SK-N-SH treated with all-trans-retinoic acid at 6 μM for 48 hours (cell line): ENCODE measurements at regions not wholly inside any gene's neighbourhood (a gene's known extent, or its start where the extent isn't known, plus 50 kb on each side); places are given as distances from the start of the nearest gene placed in this dataset.

ENCODE experiments used
- ATAC-seq: fragments of 200-7000 bp; cut with Tn5 transposase; 3 replicates; pipeline ENCODE4 v1.9.1; 2020; ENCODE audit warnings: mild to moderate bottlenecking, moderate library complexity
- ARNTL ChIP-seq: fragments of 450-650 bp; formaldehyde crosslinking; IDR thresholded peaks from 2 replicates; pipeline ENCODE4 v1.5.0; 2020; ENCODE audit warnings: low read depth, mild to moderate bottlenecking, moderate library complexity, borderline replicate concordance
- BACH2 ChIP-seq: fragments of 250-450 bp; sonication (Bioruptor Pico); IDR thresholded peaks from 2 replicates; pipeline ENCODE4 v1.9.0; 2021; ENCODE audit warnings: mild to moderate bottlenecking, borderline replicate concordance
- CSDC2 ChIP-seq: fragments of 250-450 bp; sonication (Bioruptor Pico); IDR thresholded peaks from 2 replicates; pipeline ENCODE4 v1.5.0; 2020; ENCODE audit warnings: mild to moderate bottlenecking, moderate library complexity
- ESRRG ChIP-seq: fragments of 250-450 bp; sonication (Bioruptor Pico); IDR thresholded peaks from 2 replicates; pipeline ENCODE4 v1.6.1; 2021; ENCODE audit warnings: mild to moderate bottlenecking
- GLIS3 ChIP-seq: fragments of 250-450 bp; sonication (Bioruptor Pico); IDR thresholded peaks from 2 replicates; pipeline ENCODE4 v1.5.0; 2020; ENCODE audit warnings: mild to moderate bottlenecking, moderate library complexity
- ISL1 ChIP-seq: fragments of 250-450 bp; sonication (Bioruptor Pico); IDR thresholded peaks from 2 replicates; pipeline ENCODE4 v2.1.2; 2022; ENCODE audit warnings: mild to moderate bottlenecking, moderate library complexity
- OSR1 ChIP-seq: fragments of 250-450 bp; sonication (Bioruptor Pico); IDR thresholded peaks from 2 replicates; pipeline ENCODE4 v1.8.0; 2022; ENCODE audit warnings: moderate library complexity, mild to moderate bottlenecking, inconsistent platforms
- RARB ChIP-seq: fragments of 250-450 bp; sonication (Bioruptor Pico); IDR thresholded peaks from 2 replicates; pipeline ENCODE4 v1.8.0; 2021; ENCODE audit warnings: mild to moderate bottlenecking, moderate library complexity
- SNAI2 ChIP-seq: fragments of 250-450 bp; sonication (Bioruptor Pico); IDR thresholded peaks from 2 replicates; pipeline ENCODE4 v1.5.0; 2020; ENCODE audit warnings: mild to moderate bottlenecking, moderate library complexity
- TCF4 ChIP-seq: fragments of 250-450 bp; sonication (Bioruptor Pico); IDR thresholded peaks from 2 replicates; pipeline ENCODE4 v1.8.0; 2021; ENCODE audit warnings: mild to moderate bottlenecking, moderate library complexity, borderline replicate concordance
- TOX ChIP-seq: fragments of 250-450 bp; sonication (Bioruptor Pico); IDR thresholded peaks from 2 replicates; pipeline ENCODE4 v1.8.0; 2021; ENCODE audit warnings: mild to moderate bottlenecking, moderate library complexity, borderline replicate concordance
- ZC3H10 ChIP-seq: fragments of 250-450 bp; sonication (Bioruptor Pico); IDR thresholded peaks from 2 replicates; pipeline ENCODE4 v1.5.1; 2021; ENCODE audit warnings: mild to moderate bottlenecking, moderate library complexity
- ZFP3 ChIP-seq: fragments of 250-450 bp; sonication (Bioruptor Pico); IDR thresholded peaks from 2 replicates; pipeline ENCODE4 v1.5.0; 2020; ENCODE audit warnings: mild to moderate bottlenecking, moderate library complexity
- ZFP30 ChIP-seq: fragments of 450-650 bp; formaldehyde crosslinking; IDR thresholded peaks from 2 replicates; pipeline ENCODE4 v1.5.0; 2022; ENCODE audit warnings: mild to moderate bottlenecking, moderate library complexity
- ZNF565 ChIP-seq: fragments of 450-650 bp; formaldehyde crosslinking; conservative IDR thresholded peaks from 2 replicates; pipeline ENCODE4 v1.5.0; 2020; ENCODE audit warnings: low read depth, mild to moderate bottlenecking, moderate library complexity
- ZNF70 ChIP-seq: fragments of 450-650 bp; formaldehyde crosslinking; IDR thresholded peaks from 2 replicates; pipeline ENCODE4 v1.5.0; 2020; ENCODE audit warnings: mild to moderate bottlenecking, moderate library complexity
- ZNF8 ChIP-seq: fragments of 450-650 bp; formaldehyde crosslinking; IDR thresholded peaks from 2 replicates; pipeline ENCODE4 v1.5.0; 2020; ENCODE audit warnings: mild to moderate bottlenecking, moderate library complexity
- TF ChIP-seq, protein P1 (sequence below): fragments of 250-450 bp; sonication (Bioruptor Pico); IDR thresholded peaks from 2 replicates; pipeline ENCODE4 v1.5.1; 2021; ENCODE audit warnings: mild to moderate bottlenecking, moderate library complexity
- TF ChIP-seq, protein P2 (sequence below): fragments of 250-450 bp; sonication (Bioruptor Pico); IDR thresholded peaks from 2 replicates; pipeline ENCODE4 v1.5.1; 2020; ENCODE audit warnings: low read depth, mild to moderate bottlenecking, moderate library complexity
- TF ChIP-seq, protein P3 (sequence below): fragments of 250-450 bp; sonication (Bioruptor Pico); IDR thresholded peaks from 2 replicates; pipeline ENCODE4 v1.8.0; 2021; ENCODE audit warnings: low read depth, mild to moderate bottlenecking, moderate library complexity, borderline replicate concordance
- TF ChIP-seq, protein P4 (sequence below): fragments of 250-450 bp; sonication (Bioruptor Pico); IDR thresholded peaks from 2 replicates; pipeline ENCODE4 v1.5.0; 2020; ENCODE audit warnings: mild to moderate bottlenecking, moderate library complexity

DNA sequence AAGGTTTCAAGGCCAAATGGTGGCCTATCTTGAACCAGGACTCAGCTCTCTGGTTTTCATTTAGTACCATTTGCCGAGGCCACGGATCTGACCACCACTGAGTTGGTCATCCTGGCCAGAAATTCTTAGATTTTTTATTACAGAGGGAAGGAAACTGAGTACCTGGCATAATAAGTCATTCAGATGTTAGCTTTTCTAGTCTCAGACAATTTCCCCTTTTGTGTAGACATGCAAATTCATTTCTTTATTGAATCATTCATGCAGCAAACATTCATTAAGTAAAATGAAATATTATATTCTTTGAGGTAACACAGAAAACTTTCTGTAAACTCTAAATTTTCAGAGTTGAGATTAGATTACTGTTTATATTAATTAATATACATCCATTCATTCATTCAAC is 223.7 kb downstream of the PDCD6IP start (continued):
- TF ChIP-seq, protein P1, sequence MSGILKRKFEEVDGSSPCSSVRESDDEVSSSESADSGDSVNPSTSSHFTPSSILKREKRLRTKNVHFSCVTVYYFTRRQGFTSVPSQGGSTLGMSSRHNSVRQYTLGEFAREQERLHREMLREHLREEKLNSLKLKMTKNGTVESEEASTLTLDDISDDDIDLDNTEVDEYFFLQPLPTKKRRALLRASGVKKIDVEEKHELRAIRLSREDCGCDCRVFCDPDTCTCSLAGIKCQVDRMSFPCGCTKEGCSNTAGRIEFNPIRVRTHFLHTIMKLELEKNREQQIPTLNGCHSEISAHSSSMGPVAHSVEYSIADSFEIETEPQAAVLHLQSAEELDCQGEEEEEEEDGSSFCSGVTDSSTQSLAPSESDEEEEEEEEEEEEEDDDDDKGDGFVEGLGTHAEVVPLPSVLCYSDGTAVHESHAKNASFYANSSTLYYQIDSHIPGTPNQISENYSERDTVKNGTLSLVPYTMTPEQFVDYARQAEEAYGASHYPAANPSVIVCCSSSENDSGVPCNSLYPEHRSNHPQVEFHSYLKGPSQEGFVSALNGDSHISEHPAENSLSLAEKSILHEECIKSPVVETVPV, result no peak
- TF ChIP-seq ARNTL (no peak), RARB (CRISPR knock-in tag) (no peak), CSDC2 (no peak), GLIS3 (CRISPR knock-in tag) (no peak), ESRRG (CRISPR knock-in tag) (no peak), TCF4 (CRISPR knock-in tag) (no peak), TOX (CRISPR knock-in tag) (no peak)
- TF ChIP-seq, protein P2, sequence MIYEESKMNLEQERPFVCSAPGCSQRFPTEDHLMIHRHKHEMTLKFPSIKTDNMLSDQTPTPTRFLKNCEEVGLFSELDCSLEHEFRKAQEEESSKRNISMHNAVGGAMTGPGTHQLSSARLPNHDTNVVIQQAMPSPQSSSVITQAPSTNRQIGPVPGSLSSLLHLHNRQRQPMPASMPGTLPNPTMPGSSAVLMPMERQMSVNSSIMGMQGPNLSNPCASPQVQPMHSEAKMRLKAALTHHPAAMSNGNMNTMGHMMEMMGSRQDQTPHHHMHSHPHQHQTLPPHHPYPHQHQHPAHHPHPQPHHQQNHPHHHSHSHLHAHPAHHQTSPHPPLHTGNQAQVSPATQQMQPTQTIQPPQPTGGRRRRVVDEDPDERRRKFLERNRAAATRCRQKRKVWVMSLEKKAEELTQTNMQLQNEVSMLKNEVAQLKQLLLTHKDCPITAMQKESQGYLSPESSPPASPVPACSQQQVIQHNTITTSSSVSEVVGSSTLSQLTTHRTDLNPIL (CRISPR knock-in tag), result no peak

DNA sequence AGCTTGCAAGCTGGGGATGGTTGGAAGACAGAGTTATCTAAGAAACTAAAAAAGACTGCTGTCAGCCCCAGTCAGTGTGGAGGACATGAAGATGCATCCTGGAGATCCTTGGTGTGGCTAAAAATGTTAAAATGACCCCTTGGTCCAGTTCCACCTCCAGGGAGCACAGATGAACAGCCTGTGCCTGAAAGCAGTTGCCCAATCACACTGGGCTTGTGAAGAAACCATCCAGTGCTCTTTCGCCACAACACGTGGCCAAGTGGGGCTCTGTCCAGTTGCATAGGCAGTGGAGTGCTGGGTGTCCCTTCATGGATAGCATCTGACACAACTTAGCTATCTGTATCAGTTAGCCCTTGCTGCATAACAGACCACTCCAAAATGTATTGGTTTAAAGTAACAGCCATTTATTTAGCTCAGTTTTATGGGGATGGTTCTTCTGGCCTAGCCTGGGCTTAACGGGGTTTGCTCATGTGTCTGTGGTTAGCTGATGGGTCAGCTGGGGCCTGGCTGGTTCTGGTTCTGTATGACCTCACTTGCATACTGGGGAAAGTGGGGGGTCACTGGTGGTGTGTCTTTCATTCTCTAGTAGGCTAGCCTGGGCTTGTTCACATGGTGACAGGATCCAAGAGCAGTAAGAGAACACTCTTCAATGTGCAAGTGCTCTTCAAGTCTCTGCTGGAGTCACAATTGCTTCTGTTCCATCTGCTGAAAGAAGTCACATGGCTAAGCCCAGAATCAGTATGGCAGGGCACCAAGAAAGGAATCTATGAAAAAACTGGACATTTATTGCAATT is 226.2 kb downstream of the PDCD6IP start:
- ATAC-seq, result no peak
- TF ChIP-seq ZFP30 (CRISPR knock-in tag), result no peak
- TF ChIP-seq ZNF70 (CRISPR knock-in tag), result no peak
- no peak for TF ChIP-seq ISL1 (CRISPR knock-in tag)
- no peak for TF ChIP-seq BACH2
- no peak for TF ChIP-seq ZC3H10 (CRISPR knock-in tag)
- no peak for TF ChIP-seq TCF4 (CRISPR knock-in tag)

DNA sequence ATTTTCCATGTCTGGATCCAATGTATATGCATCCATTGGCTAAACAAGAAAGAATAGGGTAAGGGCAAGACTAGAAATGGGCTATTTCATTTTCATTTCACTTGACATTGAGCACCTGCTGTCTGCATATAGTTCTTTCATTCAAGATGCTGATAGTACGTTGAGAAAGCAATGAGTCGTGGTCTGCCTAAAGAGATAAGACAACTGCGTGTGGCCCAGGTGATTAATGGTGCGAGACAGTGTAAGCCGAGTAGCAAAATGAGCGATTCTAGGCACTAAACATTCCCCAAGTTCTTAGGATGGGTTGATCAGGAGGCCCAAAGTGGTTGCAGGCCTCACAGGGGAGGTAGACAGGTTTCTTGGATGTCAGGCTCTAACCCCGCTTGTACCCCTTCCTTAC is 235.4 kb downstream of the PDCD6IP start:
- TF ChIP-seq OSR1 (no peak), ZFP30 (CRISPR knock-in tag) (no peak), ISL1 (CRISPR knock-in tag) (no peak), ZNF565 (no peak)
- no peak for ATAC-seq

DNA sequence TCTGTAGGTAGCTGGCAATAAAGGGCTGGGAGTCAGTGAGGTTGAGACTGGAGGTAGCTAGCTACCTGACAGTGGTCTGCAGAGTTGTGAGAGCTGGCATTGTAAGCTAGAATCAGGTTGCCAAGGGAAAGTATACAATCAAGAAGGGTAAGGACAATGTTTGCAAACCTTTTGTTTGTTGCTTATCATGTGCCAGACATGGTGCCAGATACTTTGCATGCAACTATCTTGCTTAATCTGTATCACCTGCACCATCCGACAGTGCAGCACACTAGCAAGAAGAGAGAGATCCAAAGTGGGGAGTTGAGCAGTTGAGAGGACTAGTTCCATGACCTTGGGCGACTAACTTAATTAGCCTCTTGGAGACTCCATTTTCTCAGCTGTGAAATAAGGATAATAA is 236.4 kb downstream of the PDCD6IP start:
- ATAC-seq, result no peak
- TF ChIP-seq ZNF8 (no peak), ZFP30 (CRISPR knock-in tag) (no peak), ZFP3 (CRISPR knock-in tag) (no peak), ISL1 (CRISPR knock-in tag) (no peak), ZNF565 (no peak), OSR1 (no peak), SNAI2 (CRISPR knock-in tag) (no peak), ESRRG (CRISPR knock-in tag) (no peak)
- TF ChIP-seq, protein P3, sequence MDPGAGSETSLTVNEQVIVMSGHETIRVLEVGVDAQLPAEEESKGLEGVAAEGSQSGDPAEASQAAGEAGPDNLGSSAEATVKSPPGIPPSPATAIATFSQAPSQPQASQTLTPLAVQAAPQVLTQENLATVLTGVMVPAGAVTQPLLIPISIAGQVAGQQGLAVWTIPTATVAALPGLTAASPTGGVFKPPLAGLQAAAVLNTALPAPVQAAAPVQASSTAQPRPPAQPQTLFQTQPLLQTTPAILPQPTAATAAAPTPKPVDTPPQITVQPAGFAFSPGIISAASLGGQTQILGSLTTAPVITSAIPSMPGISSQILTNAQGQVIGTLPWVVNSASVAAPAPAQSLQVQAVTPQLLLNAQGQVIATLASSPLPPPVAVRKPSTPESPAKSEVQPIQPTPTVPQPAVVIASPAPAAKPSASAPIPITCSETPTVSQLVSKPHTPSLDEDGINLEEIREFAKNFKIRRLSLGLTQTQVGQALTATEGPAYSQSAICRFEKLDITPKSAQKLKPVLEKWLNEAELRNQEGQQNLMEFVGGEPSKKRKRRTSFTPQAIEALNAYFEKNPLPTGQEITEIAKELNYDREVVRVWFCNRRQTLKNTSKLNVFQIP (CRISPR knock-in tag), result no peak
- TF ChIP-seq, protein P2 (CRISPR knock-in tag), result no peak
- TF ChIP-seq, protein P1, result no peak
- TF ChIP-seq, protein P4, sequence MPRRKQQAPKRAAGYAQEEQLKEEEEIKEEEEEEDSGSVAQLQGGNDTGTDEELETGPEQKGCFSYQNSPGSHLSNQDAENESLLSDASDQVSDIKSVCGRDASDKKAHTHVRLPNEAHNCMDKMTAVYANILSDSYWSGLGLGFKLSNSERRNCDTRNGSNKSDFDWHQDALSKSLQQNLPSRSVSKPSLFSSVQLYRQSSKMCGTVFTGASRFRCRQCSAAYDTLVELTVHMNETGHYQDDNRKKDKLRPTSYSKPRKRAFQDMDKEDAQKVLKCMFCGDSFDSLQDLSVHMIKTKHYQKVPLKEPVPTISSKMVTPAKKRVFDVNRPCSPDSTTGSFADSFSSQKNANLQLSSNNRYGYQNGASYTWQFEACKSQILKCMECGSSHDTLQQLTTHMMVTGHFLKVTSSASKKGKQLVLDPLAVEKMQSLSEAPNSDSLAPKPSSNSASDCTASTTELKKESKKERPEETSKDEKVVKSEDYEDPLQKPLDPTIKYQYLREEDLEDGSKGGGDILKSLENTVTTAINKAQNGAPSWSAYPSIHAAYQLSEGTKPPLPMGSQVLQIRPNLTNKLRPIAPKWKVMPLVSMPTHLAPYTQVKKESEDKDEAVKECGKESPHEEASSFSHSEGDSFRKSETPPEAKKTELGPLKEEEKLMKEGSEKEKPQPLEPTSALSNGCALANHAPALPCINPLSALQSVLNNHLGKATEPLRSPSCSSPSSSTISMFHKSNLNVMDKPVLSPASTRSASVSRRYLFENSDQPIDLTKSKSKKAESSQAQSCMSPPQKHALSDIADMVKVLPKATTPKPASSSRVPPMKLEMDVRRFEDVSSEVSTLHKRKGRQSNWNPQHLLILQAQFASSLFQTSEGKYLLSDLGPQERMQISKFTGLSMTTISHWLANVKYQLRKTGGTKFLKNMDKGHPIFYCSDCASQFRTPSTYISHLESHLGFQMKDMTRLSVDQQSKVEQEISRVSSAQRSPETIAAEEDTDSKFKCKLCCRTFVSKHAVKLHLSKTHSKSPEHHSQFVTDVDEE (CRISPR knock-in tag), result no peak
